Ishikawa (cell line): ENCODE measurements at regions not wholly inside any gene's neighbourhood (a gene's known extent, or its start where the extent isn't known, plus 50 kb on each side); places are given as distances from the start of the nearest gene placed in this dataset.

Source experiments
- CEBPB ChIP-seq: IDR thresholded peaks from 2 replicates; pipeline ENCODE4 v1.6.1; 2012
- FOXM1 ChIP-seq: IDR thresholded peaks from 2 replicates; pipeline ENCODE4 v1.6.1; 2012; ENCODE audit warnings: low read depth, borderline replicate concordance
- NFIC ChIP-seq: IDR thresholded peaks from 2 replicates; pipeline ENCODE4 v1.6.1; 2012
- RAD21 ChIP-seq: IDR thresholded peaks from 2 replicates; pipeline ENCODE4 v1.6.1; 2012; ENCODE audit warnings: low read depth
- TAF1 ChIP-seq: IDR thresholded peaks from 2 replicates; pipeline ENCODE4 v1.6.1; 2012; ENCODE audit warnings: low read depth, mild to moderate bottlenecking
- YY1 ChIP-seq: IDR thresholded peaks from 2 replicates; pipeline ENCODE4 v1.6.1; 2012; ENCODE audit warnings: low read depth
- TF ChIP-seq, protein P1 (sequence below): IDR thresholded peaks from 2 replicates; pipeline ENCODE4 v1.6.1; 2012; ENCODE audit warnings: low read depth, mild to moderate bottlenecking

GRCh38 chr9:86517475-86517874, 163.3 kb upstream of the TUT7 start:
- TF ChIP-seq, protein P1, sequence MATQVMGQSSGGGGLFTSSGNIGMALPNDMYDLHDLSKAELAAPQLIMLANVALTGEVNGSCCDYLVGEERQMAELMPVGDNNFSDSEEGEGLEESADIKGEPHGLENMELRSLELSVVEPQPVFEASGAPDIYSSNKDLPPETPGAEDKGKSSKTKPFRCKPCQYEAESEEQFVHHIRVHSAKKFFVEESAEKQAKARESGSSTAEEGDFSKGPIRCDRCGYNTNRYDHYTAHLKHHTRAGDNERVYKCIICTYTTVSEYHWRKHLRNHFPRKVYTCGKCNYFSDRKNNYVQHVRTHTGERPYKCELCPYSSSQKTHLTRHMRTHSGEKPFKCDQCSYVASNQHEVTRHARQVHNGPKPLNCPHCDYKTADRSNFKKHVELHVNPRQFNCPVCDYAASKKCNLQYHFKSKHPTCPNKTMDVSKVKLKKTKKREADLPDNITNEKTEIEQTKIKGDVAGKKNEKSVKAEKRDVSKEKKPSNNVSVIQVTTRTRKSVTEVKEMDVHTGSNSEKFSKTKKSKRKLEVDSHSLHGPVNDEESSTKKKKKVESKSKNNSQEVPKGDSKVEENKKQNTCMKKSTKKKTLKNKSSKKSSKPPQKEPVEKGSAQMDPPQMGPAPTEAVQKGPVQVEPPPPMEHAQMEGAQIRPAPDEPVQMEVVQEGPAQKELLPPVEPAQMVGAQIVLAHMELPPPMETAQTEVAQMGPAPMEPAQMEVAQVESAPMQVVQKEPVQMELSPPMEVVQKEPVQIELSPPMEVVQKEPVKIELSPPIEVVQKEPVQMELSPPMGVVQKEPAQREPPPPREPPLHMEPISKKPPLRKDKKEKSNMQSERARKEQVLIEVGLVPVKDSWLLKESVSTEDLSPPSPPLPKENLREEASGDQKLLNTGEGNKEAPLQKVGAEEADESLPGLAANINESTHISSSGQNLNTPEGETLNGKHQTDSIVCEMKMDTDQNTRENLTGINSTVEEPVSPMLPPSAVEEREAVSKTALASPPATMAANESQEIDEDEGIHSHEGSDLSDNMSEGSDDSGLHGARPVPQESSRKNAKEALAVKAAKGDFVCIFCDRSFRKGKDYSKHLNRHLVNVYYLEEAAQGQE = no peak
- no peak for TF ChIP-seq TAF1
- TF ChIP-seq CEBPB = no peak
- TF ChIP-seq RAD21 = no peak
- TF ChIP-seq YY1 = no peak
- TF ChIP-seq NFIC = no peak
- TF ChIP-seq FOXM1 = no peak
